ENCODE measurements at regions not wholly inside any gene's neighbourhood (a gene's known extent, or its start where the extent isn't known, plus 50 kb on each side); places are given as distances from the start of the nearest gene placed in this dataset.

GRCh38 chr20:58059260-58059544, 169.3 kb downstream of the ANKRD60 start:
- TF ChIP-seq CTCF (IDR thresholded peaks at IDR 0.05), result no peak
- no peak for TF ChIP-seq POLR2A (IDR thresholded peaks at IDR 0.05)
- no peaks in the 10 kb centered on the region for H3K9me3 ChIP-seq
- H3K27ac ChIP-seq, result no peak overlapping the region
- H3K4me3 ChIP-seq, result no peak overlapping the region
- no peaks in the 10 kb centered on the region for H3K36me3 ChIP-seq
- H3K27me3 ChIP-seq, result no peaks in the 10 kb centered on the region
- no peak for DNase-seq
- intact Hi-C loops (cut with DNase I), result no loop called here
- WGBS, 2 donors, result 71 to 83% methylated on average over 1 of the region's 1 CpG
- peaks cover 3 to 17% (median 11%) of the 10 kb centered on the region in 3 donors for H3K4me1 ChIP-seq

- Histone ChIP-seq H3K4me3 (no peak overlapping the region), H3K9me3 (no peaks in the 10 kb centered on the region), H3K36me3 (no peaks in the 10 kb centered on the region), H3K27me3 (no peaks in the 10 kb centered on the region), H3K27ac (no peak overlapping the region), H3K4me1 (peaks cover 3 to 22% (median 13%) of the 10 kb centered on the region in 3 donors)
- 55 to 64% methylated on average over 5 to 8 of the region's 8 CpGs for whole genome bisulfite sequencing, 2 donors
- DNase-seq, result no peak
- no peak for TF ChIP-seq POLR2A (IDR thresholded peaks at IDR 0.05)
- intact Hi-C loops (cut with DNase I), result no loop called here
Measured at GRCh38 chr20:58058421-58059259, 169.8 kb downstream of the ANKRD60 start.

GRCh38 chr20:58056921-58057686, 171.3 kb downstream of the ANKRD60 start:
- WGBS, 2 donors, result 80 to 92% methylated on average over 5 to 7 of the region's 7 CpGs
- Histone ChIP-seq H3K9me3 (no peaks in the 10 kb centered on the region), H3K4me3 (no peak overlapping the region), H3K27ac (no peak overlapping the region), H3K36me3 (no peaks in the 10 kb centered on the region), H3K27me3 (no peaks in the 10 kb centered on the region), H3K4me1 (peaks cover 3 to 24% (median 13%) of the 10 kb centered on the region in 3 donors)
- intact Hi-C loops (cut with DNase I), result no loop called here
- no peak for TF ChIP-seq POLR2A (IDR thresholded peaks at IDR 0.05)
- TF ChIP-seq CTCF (IDR thresholded peaks at IDR 0.05), result no peak
- DNase-seq, result no peak

- Histone ChIP-seq H3K4me3 (no peak overlapping the region), H3K27ac (no peak overlapping the region), H3K9me3 (no peaks in the 10 kb centered on the region), H3K36me3 (no peaks in the 10 kb centered on the region), H3K4me1 (peaks cover 3 to 24% (median 13%) of the 10 kb centered on the region in 3 donors), H3K27me3 (no peaks in the 10 kb centered on the region)
- intact Hi-C loops (cut with DNase I), result no loop called here
- TF ChIP-seq POLR2A (IDR thresholded peaks at IDR 0.05) (no peak), CTCF (IDR thresholded peaks at IDR 0.05) (no peak)
- no peak for DNase-seq
- WGBS, 2 donors, result 84 to 89% methylated on average over 9 to 10 of the region's 10 CpGs
Measured at GRCh38 chr20:58056021-58056591, 172.3 kb downstream of the ANKRD60 start.

GRCh38 chr20:58054780-58055373, 173.6 kb downstream of the ANKRD60 start:
- WGBS, 2 donors, result 14 to 22% methylated on average over 3 to 7 of the region's 11 CpGs
- Histone ChIP-seq H3K27me3 (no peaks in the 10 kb centered on the region), H3K9me3 (no peaks in the 10 kb centered on the region), H3K4me1 (peaks cover 3 to 24% (median 13%) of the 10 kb centered on the region in 3 donors), H3K36me3 (no peaks in the 10 kb centered on the region), H3K4me3 (no peak overlapping the region), H3K27ac (peak overlapping the region in 3 of 4 donors; percentile 32 to 58 (median 42))
- DNase-seq, result no peak
- no peak for TF ChIP-seq POLR2A (IDR thresholded peaks at IDR 0.05)
- TF ChIP-seq CTCF (IDR thresholded peaks at IDR 0.05), result no peak
- intact Hi-C loops (cut with DNase I), result no loop called here

All from esophagus squamous epithelium (tissue), 5 donors.